HTR-8/SVneo (cell line): ENCODE measurements at regions not wholly inside any gene's neighbourhood (a gene's known extent, or its start where the extent isn't known, plus 50 kb on each side); places are given as distances from the start of the nearest gene placed in this dataset.
A peak's percentile ranks its signal among the peaks of the same experiment; 100 is the strongest.
"Not testable (repeated sequence)": the region's sequence is repeated elsewhere in the genome, so short reads cannot be mapped to it uniquely, and the experiment has no call there.

Source experiments
- DNase-seq: peaks from one replicate; pipeline ENCODE4 v3.0.0; 2011; ENCODE audit warnings: low spot score, mixed read lengths; ENCODE audit not compliant: insufficient read length
- FAIRE-seq: peaks from 2 replicates; lab custom pipeline; 2011; peaks lifted over from hg19 to GRCh38; lab: Jason Lieb, UNC

DNA sequence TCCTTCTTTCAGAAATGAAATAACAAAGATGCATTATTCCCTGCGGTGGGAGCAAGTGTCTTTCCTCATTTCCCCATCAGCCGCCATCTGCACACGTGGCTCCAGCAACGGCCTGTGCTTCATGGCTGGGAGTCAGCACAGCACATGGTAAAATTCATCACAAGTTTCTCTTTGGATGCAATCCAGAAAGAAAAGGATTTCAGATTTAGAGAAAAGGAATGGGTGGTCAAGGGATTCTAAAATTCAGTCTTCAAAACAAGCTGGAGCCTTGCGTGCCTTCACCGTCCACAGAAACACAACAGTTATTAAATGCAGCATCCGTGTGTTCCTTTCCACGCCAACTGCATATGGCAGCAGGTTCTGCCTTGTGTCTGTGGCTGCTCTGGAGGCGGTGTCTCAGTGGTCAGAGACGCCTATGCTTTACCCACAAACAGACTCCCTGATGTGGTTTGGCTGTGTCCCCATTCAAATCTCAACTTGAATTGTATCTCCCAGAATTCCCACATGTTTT, 107.6 kb downstream of the THBS2 start:
- DNase-seq, result no peak
- FAIRE-seq, result no peak

DNA sequence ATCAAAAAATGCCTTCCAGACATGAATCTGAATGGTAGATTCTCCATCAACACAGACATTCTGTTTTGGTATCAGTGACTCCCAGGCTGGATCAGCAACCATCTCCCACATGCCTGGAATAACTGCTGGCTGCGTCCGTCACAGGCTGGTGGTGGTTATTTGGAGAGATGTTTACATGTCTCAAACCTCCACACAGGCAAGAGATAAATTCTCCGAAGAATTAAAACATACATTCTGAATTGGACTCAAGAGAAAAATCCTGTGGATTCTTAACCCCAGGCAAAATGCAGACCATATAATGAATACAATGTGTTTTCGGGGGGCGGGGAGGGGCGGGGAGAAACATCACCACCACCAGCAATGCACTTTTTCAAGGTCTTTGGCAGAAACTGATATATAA, 108.2 kb downstream of the THBS2 start:
- FAIRE-seq (no peak), DNase-seq (no peak)

- no peak for DNase-seq
- no peak for FAIRE-seq
These were observed 109.3 kb downstream of the THBS2 start for GRCh38 chr6:169144356-169144755.

GRCh38 chr6:169142538-169142844, 111.2 kb downstream of the THBS2 start:
- FAIRE-seq (no peak), DNase-seq (no peak)

- DNase-seq (no peak), FAIRE-seq (no peak)
These were observed 111.7 kb downstream of the THBS2 start for GRCh38 chr6:169141671-169142537.

GRCh38 chr6:169140986-169141495, 112.6 kb downstream of the THBS2 start:
- no peak for DNase-seq
- FAIRE-seq, result no peak

DNA sequence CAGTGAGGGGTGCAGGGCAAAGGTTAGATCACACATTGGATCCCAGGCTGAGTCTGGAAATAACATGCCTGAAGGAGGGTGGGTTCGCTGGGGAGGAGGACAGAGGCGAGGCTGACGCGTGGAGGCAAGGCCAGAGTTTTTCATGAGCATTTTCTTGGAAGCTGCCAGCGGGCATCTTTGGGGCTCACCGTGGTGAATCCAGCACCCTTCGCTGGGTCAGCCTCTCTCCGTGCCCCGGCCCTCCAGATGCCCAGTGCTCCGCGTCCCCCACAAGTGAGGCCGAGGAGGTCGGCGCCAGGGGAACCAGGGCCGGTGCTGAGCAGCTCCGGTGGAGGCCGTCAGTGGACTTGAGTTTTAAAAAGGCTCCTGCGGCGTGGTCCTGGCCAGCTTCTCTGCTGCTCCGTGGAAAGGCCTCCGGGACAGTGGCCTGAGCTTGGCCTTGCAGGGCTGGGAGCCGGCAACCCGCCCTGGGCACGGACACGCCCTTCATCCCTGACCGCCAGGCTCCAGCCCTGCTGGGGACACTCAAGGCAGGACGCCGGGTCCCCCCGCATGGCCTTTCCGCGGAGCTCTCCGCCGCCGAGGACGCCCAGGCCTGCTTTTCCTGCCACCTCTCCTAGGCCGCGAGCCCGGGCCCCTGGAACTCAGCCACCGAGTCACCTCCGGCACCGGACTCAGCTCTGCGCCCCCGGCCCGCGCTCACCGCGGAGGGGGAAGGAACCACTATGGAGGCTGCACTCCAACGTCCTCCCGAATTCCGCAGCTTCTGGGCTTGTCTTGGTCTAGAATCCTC, 114.3 kb downstream of the THBS2 start:
- no peak for FAIRE-seq
- no peak for DNase-seq

GRCh38 chr6:169132352-169132940, 121.2 kb downstream of the THBS2 start:
- FAIRE-seq (no peak), DNase-seq (no peak)

DNA sequence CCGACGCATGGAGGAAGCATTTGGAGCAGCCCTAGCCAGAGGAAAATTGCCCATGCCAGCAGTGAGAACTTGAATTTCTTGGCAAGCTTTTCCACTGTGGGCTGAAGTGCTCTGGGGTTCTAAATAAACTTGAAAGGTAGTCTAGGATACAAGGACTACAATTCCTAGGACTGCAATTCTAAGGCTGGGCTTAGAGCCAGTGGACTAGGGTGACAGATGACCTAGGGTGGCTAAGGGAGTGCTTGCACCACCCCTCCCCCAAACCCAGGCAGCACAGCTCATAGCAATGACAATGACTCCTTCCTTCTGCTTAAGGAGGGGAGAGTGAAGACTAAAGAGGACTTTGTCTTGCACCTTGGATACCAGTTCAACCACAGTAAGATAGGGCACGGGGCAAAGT, 122.3 kb downstream of the THBS2 start:
- no peak for DNase-seq
- no peak for FAIRE-seq

DNA sequence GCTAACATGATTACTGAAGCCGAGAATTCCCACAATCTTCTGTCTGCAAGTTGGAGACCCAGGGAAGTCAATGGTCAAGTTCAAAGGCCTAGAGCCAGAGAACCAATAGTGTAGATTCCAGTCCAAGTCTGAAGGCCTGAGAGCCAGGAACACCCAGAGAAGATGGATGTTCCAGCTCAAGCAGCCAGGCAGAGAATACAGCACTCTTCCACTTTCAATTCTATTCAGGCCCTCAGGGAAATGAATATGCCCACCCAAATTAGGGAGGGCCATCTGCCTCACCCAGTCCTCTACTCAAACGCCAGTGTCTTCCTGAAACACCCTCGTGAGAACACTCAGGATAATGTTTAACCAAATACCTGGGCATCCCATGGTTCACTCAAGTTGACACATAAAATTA, 123.5 kb downstream of the THBS2 start:
- FAIRE-seq (no peak), DNase-seq (no peak)

- FAIRE-seq (no peak), DNase-seq (no peak)
These were observed 132.6 kb downstream of the THBS2 start for GRCh38 chr6:169121013-169121412.

DNA sequence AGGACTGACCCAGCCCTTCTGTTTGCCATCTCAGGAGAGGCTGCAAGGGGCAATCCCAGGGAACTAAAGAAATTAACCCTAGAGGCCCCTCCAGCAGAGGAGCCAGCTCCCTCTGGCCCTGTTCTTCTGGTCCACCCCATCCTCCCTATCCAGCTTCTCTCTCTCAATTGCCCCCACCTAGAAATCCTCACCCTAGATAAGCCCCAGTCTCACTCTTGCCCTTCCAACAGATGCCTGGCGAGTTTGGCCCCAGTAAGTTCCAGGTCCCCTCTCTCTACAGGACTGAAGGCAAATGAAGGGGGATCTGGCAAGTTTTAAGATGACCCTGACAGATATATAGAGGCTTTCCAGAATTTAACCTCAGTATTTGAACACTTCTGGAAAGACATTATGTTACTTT, 134.0 kb downstream of the THBS2 start:
- DNase-seq (no peak), FAIRE-seq (no peak)

DNA sequence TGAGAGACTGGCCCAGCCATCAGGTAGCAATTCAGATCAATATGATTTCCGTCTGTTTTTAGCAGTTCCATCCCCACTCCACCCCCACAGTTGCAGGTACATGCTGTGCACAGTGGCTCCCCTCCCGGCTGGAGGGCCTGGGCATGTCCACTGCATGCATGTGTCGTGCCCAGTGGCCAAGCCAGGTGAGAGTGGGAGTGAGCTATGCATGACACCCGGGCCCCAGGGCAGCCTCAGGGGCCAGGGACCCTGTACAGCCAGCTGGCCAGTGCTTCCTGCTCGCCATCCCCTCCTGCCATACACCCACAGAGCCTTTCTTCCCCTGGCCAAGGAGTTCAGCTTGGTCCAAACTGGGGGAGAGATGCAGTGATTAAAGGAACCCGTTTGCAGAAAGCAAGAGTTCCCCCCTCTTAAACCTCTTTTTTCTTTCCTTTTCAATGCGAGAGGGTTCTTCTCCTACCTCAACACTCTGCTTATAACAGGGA, 135.3 kb downstream of the THBS2 start:
- FAIRE-seq, result no peak

GRCh38 chr6:169117663-169118062, 136.0 kb downstream of the THBS2 start:
- FAIRE-seq (no peak), DNase-seq (no peak)

More for the DNA sequence above, 135.3 kb downstream of the THBS2 start:
- DNase-seq, result no peak

GRCh38 chr6:169115632-169116031, 138.0 kb downstream of the THBS2 start:
- DNase-seq, result no peak
- no peak for FAIRE-seq

DNA sequence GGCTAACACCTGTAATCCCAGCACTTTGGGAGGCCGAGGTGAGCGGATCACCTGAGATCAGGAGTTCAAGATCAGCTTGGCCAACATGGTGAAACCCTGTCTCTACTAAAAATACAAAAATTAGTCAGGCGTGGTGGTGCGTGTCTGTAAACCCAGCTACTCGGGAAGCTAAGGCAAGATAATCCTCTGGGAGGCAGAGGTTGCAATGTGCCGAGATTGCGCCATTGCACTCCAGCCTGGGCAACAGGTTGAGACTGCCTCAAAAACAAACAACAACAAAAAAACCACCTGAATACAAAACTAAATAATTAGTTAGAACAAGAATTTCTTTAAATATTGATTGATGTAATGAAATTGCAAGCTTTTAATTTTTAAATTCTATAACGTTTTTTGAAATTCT, 139.0 kb downstream of the THBS2 start:
- not testable (repeated sequence) for FAIRE-seq, DNase-seq

GRCh38 chr6:169112483-169113320, 140.9 kb downstream of the THBS2 start:
- DNase-seq (no peak), FAIRE-seq (no peak)

GRCh38 chr6:169111203-169111602, 142.4 kb downstream of the THBS2 start:
- FAIRE-seq (no peak), DNase-seq (no peak)

DNA sequence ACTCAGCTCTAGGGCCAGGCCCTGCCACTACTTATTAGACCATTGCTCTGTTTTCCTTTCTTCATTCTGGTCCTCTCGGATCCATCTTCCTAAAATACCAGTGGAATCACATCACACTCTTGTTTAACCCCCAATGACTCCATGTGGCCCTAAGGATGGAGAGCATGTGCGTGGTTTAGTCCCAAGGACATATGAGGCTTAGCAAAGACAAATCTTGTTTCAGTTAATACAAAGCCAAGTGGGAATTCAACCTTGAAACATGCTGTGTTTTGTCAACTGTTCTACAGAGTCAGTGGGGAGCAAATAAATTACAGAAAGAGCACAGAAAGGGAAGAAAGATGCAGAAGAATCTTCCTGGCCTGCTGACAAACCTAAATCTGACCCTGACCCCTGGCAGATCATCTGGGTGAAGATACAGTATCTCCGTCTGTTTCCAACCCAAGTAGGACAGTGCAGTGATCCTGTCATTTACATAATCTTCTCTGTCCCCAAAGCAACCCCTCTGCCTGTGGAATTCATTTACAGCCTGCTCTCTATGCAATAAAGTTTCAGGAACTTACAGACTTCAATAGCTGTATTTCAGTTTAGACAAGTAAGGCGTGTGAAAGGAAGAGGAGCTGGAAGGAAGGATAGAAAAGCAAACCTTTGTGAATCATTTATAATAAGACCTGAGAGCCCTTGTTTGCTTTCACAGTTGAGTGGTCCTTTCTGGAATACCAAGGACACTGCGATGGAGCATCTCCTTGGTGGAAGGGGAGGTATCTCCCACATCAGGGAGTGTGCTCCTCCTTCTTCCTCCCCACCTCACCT, 144.0 kb downstream of the THBS2 start:
- no peak for DNase-seq
- peak; percentile 26 for FAIRE-seq
